ENCODE measurements at regions not wholly inside any gene's neighbourhood (a gene's known extent, or its start where the extent isn't known, plus 50 kb on each side); places are given as distances from the start of the nearest gene placed in this dataset.

DNA sequence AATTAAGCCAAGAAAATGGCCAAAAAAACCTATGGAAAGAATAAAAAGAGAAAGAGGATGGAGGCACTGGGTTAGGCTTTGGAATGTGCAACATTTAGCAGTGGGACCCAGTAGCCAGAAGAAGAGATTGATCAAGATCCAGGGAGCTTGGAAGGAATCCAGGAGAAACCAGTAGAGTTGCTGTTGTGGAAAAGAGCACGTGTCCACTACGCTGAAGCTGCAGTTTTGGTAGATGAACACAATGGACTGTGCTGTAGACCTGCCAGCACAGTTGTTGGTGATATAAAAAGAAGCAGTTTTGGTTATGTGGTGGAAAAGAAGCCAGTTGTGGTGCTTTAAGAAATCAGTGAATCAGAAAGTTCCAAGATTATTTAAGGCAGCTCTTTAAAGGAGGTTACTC is 802.2 kb upstream of the POM121L12 start:
- no peak overlapping the region for H3K27ac ChIP-seq (ENCODE audit: low read depth, low read length)
- H3K79me2 ChIP-seq (ENCODE audit: insufficient read depth, low read length), result no peaks in the 10 kb centered on the region
- no peak overlapping the region for H3K4me3 ChIP-seq (ENCODE audit: insufficient read depth, low read length, poor library complexity, severe bottlenecking)
- no peaks in the 10 kb centered on the region for H3F3A ChIP-seq (ENCODE audit: insufficient read depth)
- no peak overlapping the region for H3K4me2 ChIP-seq (ENCODE audit: low read depth, low read length, poor library complexity, severe bottlenecking)
- H4K20me1 ChIP-seq (ENCODE audit: low read depth, low read length), result no peaks in the 10 kb centered on the region
- no peak overlapping the region for H3K9ac ChIP-seq (ENCODE audit: low read length)
- H3K9me2 ChIP-seq (replicated peaks; ENCODE audit: insufficient read depth, low read length), result no peaks in the 10 kb centered on the region
- TF ChIP-seq, protein P1, sequence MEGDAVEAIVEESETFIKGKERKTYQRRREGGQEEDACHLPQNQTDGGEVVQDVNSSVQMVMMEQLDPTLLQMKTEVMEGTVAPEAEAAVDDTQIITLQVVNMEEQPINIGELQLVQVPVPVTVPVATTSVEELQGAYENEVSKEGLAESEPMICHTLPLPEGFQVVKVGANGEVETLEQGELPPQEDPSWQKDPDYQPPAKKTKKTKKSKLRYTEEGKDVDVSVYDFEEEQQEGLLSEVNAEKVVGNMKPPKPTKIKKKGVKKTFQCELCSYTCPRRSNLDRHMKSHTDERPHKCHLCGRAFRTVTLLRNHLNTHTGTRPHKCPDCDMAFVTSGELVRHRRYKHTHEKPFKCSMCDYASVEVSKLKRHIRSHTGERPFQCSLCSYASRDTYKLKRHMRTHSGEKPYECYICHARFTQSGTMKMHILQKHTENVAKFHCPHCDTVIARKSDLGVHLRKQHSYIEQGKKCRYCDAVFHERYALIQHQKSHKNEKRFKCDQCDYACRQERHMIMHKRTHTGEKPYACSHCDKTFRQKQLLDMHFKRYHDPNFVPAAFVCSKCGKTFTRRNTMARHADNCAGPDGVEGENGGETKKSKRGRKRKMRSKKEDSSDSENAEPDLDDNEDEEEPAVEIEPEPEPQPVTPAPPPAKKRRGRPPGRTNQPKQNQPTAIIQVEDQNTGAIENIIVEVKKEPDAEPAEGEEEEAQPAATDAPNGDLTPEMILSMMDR (IDR thresholded peaks at IDR 0.05; ENCODE audit: insufficient read depth, low read length, poor library complexity, severe bottlenecking), result no peak
- no peak for TF ChIP-seq EZH2phosphoT487 (conservative IDR thresholded peaks at IDR 0.05; ENCODE audit: low read length)
- H2AFZ ChIP-seq (ENCODE audit: low read depth, low read length, severe bottlenecking), result no peak overlapping the region
- no peaks in the 10 kb centered on the region for H3K36me3 ChIP-seq (ENCODE audit: low read length)
- no peaks in the 10 kb centered on the region for H3K27me3 ChIP-seq (ENCODE audit: low read length)
- H3K9me3 ChIP-seq (ENCODE audit: insufficient read depth, low read length), result no peaks in the 10 kb centered on the region

DNA sequence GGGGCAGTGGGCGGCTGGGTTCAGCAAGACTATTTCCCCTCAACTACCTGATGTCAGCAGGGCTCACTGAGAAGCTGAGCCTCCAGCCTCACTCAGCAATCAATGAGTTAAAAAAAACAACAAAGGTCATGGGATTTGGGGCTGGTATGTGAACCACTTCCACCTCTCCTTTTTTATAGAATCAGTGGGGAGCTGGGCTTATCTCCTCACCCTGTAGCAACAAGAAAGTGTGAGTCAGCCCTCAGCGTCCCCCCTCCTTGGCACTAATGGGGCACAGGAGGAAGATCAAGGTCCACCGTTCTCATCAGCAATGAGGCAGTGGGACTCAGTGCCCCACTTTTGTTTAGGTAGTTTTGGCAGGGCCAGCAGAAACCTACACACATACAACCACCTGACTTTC is 823.5 kb upstream of the POM121L12 start:
- Histone ChIP-seq H3K9me3 (ENCODE audit: insufficient read depth, low read length) (peaks cover 4% of the 10 kb centered on the region; the same call in 1 of the 2 replicates), H2AFZ (ENCODE audit: low read depth, low read length, severe bottlenecking) (no peak overlapping the region), H3K4me3 (ENCODE audit: insufficient read depth, low read length, poor library complexity, severe bottlenecking) (no peak overlapping the region), H3K36me3 (ENCODE audit: low read length) (no peaks in the 10 kb centered on the region), H3K79me2 (ENCODE audit: insufficient read depth, low read length) (no peaks in the 10 kb centered on the region), H3K27ac (ENCODE audit: low read depth, low read length) (no peak overlapping the region), H3K4me2 (ENCODE audit: low read depth, low read length, poor library complexity, severe bottlenecking) (no peak overlapping the region), H3K9ac (ENCODE audit: low read length) (no peak overlapping the region), H3K27me3 (ENCODE audit: low read length) (no peaks in the 10 kb centered on the region), H3K9me2 (replicated peaks; ENCODE audit: insufficient read depth, low read length) (no peaks in the 10 kb centered on the region), H3F3A (ENCODE audit: insufficient read depth) (no peaks in the 10 kb centered on the region), H4K20me1 (ENCODE audit: low read depth, low read length) (no peaks in the 10 kb centered on the region)
- TF ChIP-seq, protein P1 (IDR thresholded peaks at IDR 0.05; ENCODE audit: insufficient read depth, low read length, poor library complexity, severe bottlenecking), result no peak
- TF ChIP-seq EZH2phosphoT487 (conservative IDR thresholded peaks at IDR 0.05; ENCODE audit: low read length), result no peak

DNA sequence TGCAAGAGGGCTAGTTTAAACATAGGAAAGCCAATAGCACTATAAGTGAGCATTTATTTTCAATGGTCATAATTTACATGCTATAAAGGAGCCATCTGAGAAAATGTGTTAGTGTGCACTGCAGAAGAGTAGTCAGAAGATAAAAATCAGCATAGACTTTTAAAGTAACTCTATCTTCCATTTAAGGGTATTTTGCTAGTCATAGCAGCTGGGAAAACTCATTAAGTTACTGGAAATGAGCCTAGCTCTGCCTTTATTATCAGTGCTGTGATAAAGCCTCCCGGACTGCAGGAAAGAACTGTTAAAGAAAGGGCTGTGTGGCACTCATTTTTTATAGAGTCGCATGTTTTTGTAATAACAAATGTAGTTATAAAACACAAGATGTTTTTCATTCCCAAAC is 825.8 kb upstream of the POM121L12 start:
- Histone ChIP-seq H3K9ac (ENCODE audit: low read length) (no peak overlapping the region), H3K36me3 (ENCODE audit: low read length) (no peaks in the 10 kb centered on the region), H3F3A (ENCODE audit: insufficient read depth) (no peaks in the 10 kb centered on the region), H4K20me1 (ENCODE audit: low read depth, low read length) (no peaks in the 10 kb centered on the region), H3K9me2 (replicated peaks; ENCODE audit: insufficient read depth, low read length) (no peaks in the 10 kb centered on the region), H3K9me3 (ENCODE audit: insufficient read depth, low read length) (peaks cover 4% of the 10 kb centered on the region; the same call in 1 of the 2 replicates), H2AFZ (ENCODE audit: low read depth, low read length, severe bottlenecking) (no peak overlapping the region), H3K4me2 (ENCODE audit: low read depth, low read length, poor library complexity, severe bottlenecking) (no peak overlapping the region), H3K27ac (ENCODE audit: low read depth, low read length) (no peak overlapping the region), H3K27me3 (ENCODE audit: low read length) (no peaks in the 10 kb centered on the region), H3K4me3 (ENCODE audit: insufficient read depth, low read length, poor library complexity, severe bottlenecking) (no peak overlapping the region), H3K79me2 (ENCODE audit: insufficient read depth, low read length) (no peaks in the 10 kb centered on the region)
- TF ChIP-seq, protein P1 (IDR thresholded peaks at IDR 0.05; ENCODE audit: insufficient read depth, low read length, poor library complexity, severe bottlenecking), result no peak
- TF ChIP-seq EZH2phosphoT487 (conservative IDR thresholded peaks at IDR 0.05; ENCODE audit: low read length), result no peak
